ENCODE measurements at regions not wholly inside any gene's neighbourhood (a gene's known extent, or its start where the extent isn't known, plus 50 kb on each side); places are given as distances from the start of the nearest gene placed in this dataset.

GRCh38 chr5:159704160-159704559, 212.1 kb upstream of the ADRA1B start:
- no peak for TF ChIP-seq GATA1 (IDR thresholded peaks at IDR 0.05; ENCODE audit: low read depth, low read length)
- no peak for TF ChIP-seq POLR2A (IDR thresholded peaks at IDR 0.05; ENCODE audit: low read length)
- DNase-seq, result no peak

GRCh38 chr5:159705948-159706347, 210.3 kb upstream of the ADRA1B start:
- no peak for DNase-seq
- no peak for TF ChIP-seq POLR2A (IDR thresholded peaks at IDR 0.05; ENCODE audit: low read length)
- no peak for TF ChIP-seq GATA1 (IDR thresholded peaks at IDR 0.05; ENCODE audit: low read depth, low read length)

GRCh38 chr5:159708090-159708489, 208.2 kb upstream of the ADRA1B start:
- TF ChIP-seq POLR2A (IDR thresholded peaks at IDR 0.05; ENCODE audit: low read length) (no peak), GATA1 (IDR thresholded peaks at IDR 0.05; ENCODE audit: low read depth, low read length) (no peak)
- DNase-seq, result no peak

- no peak for DNase-seq
- TF ChIP-seq POLR2A (IDR thresholded peaks at IDR 0.05; ENCODE audit: low read length) (no peak), GATA1 (IDR thresholded peaks at IDR 0.05; ENCODE audit: low read depth, low read length) (no peak)
Measured at GRCh38 chr5:159712672-159713071, 203.6 kb upstream of the ADRA1B start.

- TF ChIP-seq POLR2A (IDR thresholded peaks at IDR 0.05; ENCODE audit: low read length) (no peak), GATA1 (IDR thresholded peaks at IDR 0.05; ENCODE audit: low read depth, low read length) (no peak)
- no peak for DNase-seq
Measured at GRCh38 chr5:159713254-159713653, 203.0 kb upstream of the ADRA1B start.

GRCh38 chr5:159713773-159714172, 202.5 kb upstream of the ADRA1B start:
- TF ChIP-seq POLR2A (IDR thresholded peaks at IDR 0.05; ENCODE audit: low read length), result no peak
- TF ChIP-seq GATA1 (IDR thresholded peaks at IDR 0.05; ENCODE audit: low read depth, low read length), result no peak
- DNase-seq, result no peak

GRCh38 chr5:159725475-159725874, 190.8 kb upstream of the ADRA1B start:
- no peak for DNase-seq
- TF ChIP-seq GATA1 (IDR thresholded peaks at IDR 0.05; ENCODE audit: low read depth, low read length) (no peak), POLR2A (IDR thresholded peaks at IDR 0.05; ENCODE audit: low read length) (no peak)

GRCh38 chr5:159727167-159727566, 189.1 kb upstream of the ADRA1B start:
- TF ChIP-seq GATA1 (IDR thresholded peaks at IDR 0.05; ENCODE audit: low read depth, low read length), result no peak
- no peak for TF ChIP-seq POLR2A (IDR thresholded peaks at IDR 0.05; ENCODE audit: low read length)
- DNase-seq, result no peak

GRCh38 chr5:159730285-159730684, 186.0 kb upstream of the ADRA1B start:
- no peak for DNase-seq
- no peak for TF ChIP-seq POLR2A (IDR thresholded peaks at IDR 0.05; ENCODE audit: low read length)
- no peak for TF ChIP-seq GATA1 (IDR thresholded peaks at IDR 0.05; ENCODE audit: low read depth, low read length)

GRCh38 chr5:159732220-159732619, 184.1 kb upstream of the ADRA1B start:
- DNase-seq, result no peak
- TF ChIP-seq POLR2A (IDR thresholded peaks at IDR 0.05; ENCODE audit: low read length), result no peak
- TF ChIP-seq GATA1 (IDR thresholded peaks at IDR 0.05; ENCODE audit: low read depth, low read length), result no peak

- DNase-seq, result no peak
- TF ChIP-seq GATA1 (IDR thresholded peaks at IDR 0.05; ENCODE audit: low read depth, low read length) (no peak), POLR2A (IDR thresholded peaks at IDR 0.05; ENCODE audit: low read length) (no peak)
Measured at GRCh38 chr5:159734366-159734765, 181.9 kb upstream of the ADRA1B start.

- TF ChIP-seq POLR2A (IDR thresholded peaks at IDR 0.05; ENCODE audit: low read length), result no peak
- no peak for TF ChIP-seq GATA1 (IDR thresholded peaks at IDR 0.05; ENCODE audit: low read depth, low read length)
- DNase-seq, result no peak
Measured at GRCh38 chr5:159735036-159735435, 181.2 kb upstream of the ADRA1B start.

- DNase-seq, result no peak
- no peak for TF ChIP-seq GATA1 (IDR thresholded peaks at IDR 0.05; ENCODE audit: low read depth, low read length)
- no peak for TF ChIP-seq POLR2A (IDR thresholded peaks at IDR 0.05; ENCODE audit: low read length)
Measured at GRCh38 chr5:159735749-159736660, 180.3 kb upstream of the ADRA1B start.

GRCh38 chr5:159736844-159737243, 179.4 kb upstream of the ADRA1B start:
- DNase-seq, result no peak
- TF ChIP-seq GATA1 (IDR thresholded peaks at IDR 0.05; ENCODE audit: low read depth, low read length) (no peak), POLR2A (IDR thresholded peaks at IDR 0.05; ENCODE audit: low read length) (no peak)

- DNase-seq, result no peak
- TF ChIP-seq GATA1 (IDR thresholded peaks at IDR 0.05; ENCODE audit: low read depth, low read length), result no peak
Measured at GRCh38 chr5:159737263-159737662, 179.0 kb upstream of the ADRA1B start.
